GM23248 (cell line): ENCODE measurements at regions not wholly inside any gene's neighbourhood (a gene's known extent, or its start where the extent isn't known, plus 50 kb on each side); places are given as distances from the start of the nearest gene placed in this dataset.

Experiments
- DNase-seq: peaks from one replicate; pipeline ENCODE4 v3.0.0-alpha.2; 2015
- H2AFZ ChIP-seq: fragments of 200-600 bp; sonication (generic); 2 replicates; pipeline ENCODE4 v1.6.1; 2016; ENCODE audit warnings: antibody characterized with exemption
- H3F3A ChIP-seq: fragments of 200-600 bp; sonication (generic); 2 replicates; pipeline ENCODE4 v1.6.1; 2016; ENCODE audit warnings: mild to moderate bottlenecking, antibody characterized with exemption, mixed run types; ENCODE audit not compliant: insufficient read depth
- H3K27ac ChIP-seq: fragments of 200-600 bp; sonication (generic); 2 replicates; pipeline ENCODE4 v1.5.1; 2016; ENCODE audit warnings: mild to moderate bottlenecking
- H3K27me3 ChIP-seq: fragments of 200-600 bp; sonication (generic); replicated peaks from 2 replicates; pipeline ENCODE4 v1.6.1; 2016; ENCODE audit warnings: mild to moderate bottlenecking; ENCODE audit not compliant: insufficient read depth
- H3K36me3 ChIP-seq: fragments of 200-600 bp; sonication (generic); 2 replicates; pipeline ENCODE4 v1.6.1; 2016; ENCODE audit warnings: low read depth, mild to moderate bottlenecking
- H3K4me1 ChIP-seq: fragments of 200-600 bp; sonication (generic); 2 replicates; pipeline ENCODE4 v1.6.1; 2016; ENCODE audit warnings: mild to moderate bottlenecking; ENCODE audit not compliant: insufficient read depth
- H3K4me2 ChIP-seq: fragments of 200-600 bp; sonication (generic); one replicate; pipeline ENCODE4 v1.6.1; 2016; ENCODE audit warnings: mild to moderate bottlenecking; ENCODE audit not compliant: unreplicated experiment
- H3K4me3 ChIP-seq: fragments of 200-600 bp; sonication (generic); 2 replicates; pipeline ENCODE4 v1.5.1; 2016; ENCODE audit warnings: mild to moderate bottlenecking
- H3K79me2 ChIP-seq: fragments of 200-600 bp; sonication (generic); 2 replicates; pipeline ENCODE4 v1.6.1; 2016; ENCODE audit warnings: mild to moderate bottlenecking; ENCODE audit not compliant: insufficient read depth
- H3K9ac ChIP-seq: fragments of 200-600 bp; sonication (generic); 2 replicates; pipeline ENCODE4 v1.6.1; 2016; ENCODE audit warnings: mild to moderate bottlenecking
- H3K9me2 ChIP-seq: fragments of 200-600 bp; sonication (generic); 2 replicates; pipeline ENCODE4 v1.6.1; 2016; ENCODE audit warnings: mixed run types, mild to moderate bottlenecking, moderate library complexity; ENCODE audit not compliant: insufficient read depth
- H3K9me3 ChIP-seq: fragments of 200-600 bp; sonication (generic); one replicate; pipeline ENCODE4 v1.6.1; 2017; ENCODE audit warnings: low read depth
- H4K20me1 ChIP-seq: fragments of 200-600 bp; sonication (generic); 2 replicates; pipeline ENCODE4 v1.6.0; 2016; ENCODE audit not compliant: insufficient read depth
- EZH2 ChIP-seq: fragments of 200-600 bp; sonication (generic); IDR thresholded peaks from 2 replicates; pipeline ENCODE4 v1.6.1; 2018; ENCODE audit warnings: antibody characterized with exemption, mild to moderate bottlenecking; ENCODE audit not compliant: insufficient read depth, poor library complexity, severe bottlenecking
- EZH2phosphoT487 ChIP-seq: fragments of 200-600 bp; sonication (generic); IDR thresholded peaks from 2 replicates; pipeline ENCODE4 v1.6.1; 2018; ENCODE audit warnings: antibody characterized with exemption, moderate library complexity, mild to moderate bottlenecking, low read depth; ENCODE audit not compliant: insufficient read depth
- WGBS, 2 experiments: methylation state at CpG; one replicate each; pipeline ENCODE4 v1.1.6; 2015 to 2017; ENCODE audit warnings: low lambda C conversion rate in 2 of 2, low coverage in 1 of 2; ENCODE audit errors: missing lambda C conversion rate in 2 of 2; 5-methylcytosine and 5-hydroxymethylcytosine counted together
- in situ Hi-C: fragments of 300-500 bp; cut with MboI; formaldehyde crosslinking; loops from 2 replicates; pipeline ENCODE4 v1.15.0; 2020

- Histone ChIP-seq H3F3A (no peaks in the 10 kb centered on the region), H3K4me1 (no peaks in the 10 kb centered on the region), H3K36me3 (no peaks in the 10 kb centered on the region), H3K79me2 (no peaks in the 10 kb centered on the region), H2AFZ (no peak overlapping the region), H4K20me1 (no peaks in the 10 kb centered on the region), H3K27ac (no peak overlapping the region), H3K4me2 (no peak overlapping the region), H3K4me3 (no peak overlapping the region), H3K9me3 (no peaks in the 10 kb centered on the region), H3K9me2 (no peaks in the 10 kb centered on the region), H3K9ac (no peak overlapping the region), H3K27me3 (no peaks in the 10 kb centered on the region)
- DNase-seq, result no peak
- TF ChIP-seq EZH2, result no peak
- TF ChIP-seq EZH2phosphoT487, result no peak
- 19 to 23% methylated on average over 4 of the region's 4 CpGs for WGBS, 2 experiments
- in situ Hi-C loops, result no loop called here
Observed at GRCh38 chr11:80196932-80197554, 756.2 kb upstream of the TENM4 start.

GRCh38 chr11:80196041-80196440 is 755.2 kb upstream of the TENM4 start:
- no peaks in the 10 kb centered on the region for H3K4me1 ChIP-seq
- no peaks in the 10 kb centered on the region for H3F3A ChIP-seq

GRCh38 chr11:80194625-80195024 is 753.8 kb upstream of the TENM4 start:
- Histone ChIP-seq H3K9me2 (no peaks in the 10 kb centered on the region), H4K20me1 (no peaks in the 10 kb centered on the region), H3K27ac (no peak overlapping the region), H3K4me1 (no peaks in the 10 kb centered on the region), H3K4me2 (no peak overlapping the region), H3K4me3 (no peak overlapping the region), H3K9ac (no peak overlapping the region), H3K9me3 (no peaks in the 10 kb centered on the region), H3K27me3 (no peaks in the 10 kb centered on the region), H3K36me3 (no peaks in the 10 kb centered on the region), H3K79me2 (no peaks in the 10 kb centered on the region), H3F3A (no peaks in the 10 kb centered on the region), H2AFZ (no peak overlapping the region)
- 0% methylated on average over 1 of the region's 1 CpG for WGBS, 2 experiments
- no peak for TF ChIP-seq EZH2
- TF ChIP-seq EZH2phosphoT487, result no peak
- no peak for DNase-seq
- in situ Hi-C loops, result no loop called here

More at GRCh38 chr11:80196041-80196440, 755.2 kb upstream of the TENM4 start:
- Histone ChIP-seq H3K4me2 (no peak overlapping the region), H3K36me3 (no peaks in the 10 kb centered on the region), H3K27me3 (no peaks in the 10 kb centered on the region), H3K79me2 (no peaks in the 10 kb centered on the region), H3K4me3 (no peak overlapping the region), H4K20me1 (no peaks in the 10 kb centered on the region), H2AFZ (no peak overlapping the region), H3K9me2 (no peaks in the 10 kb centered on the region), H3K9ac (no peak overlapping the region), H3K9me3 (no peaks in the 10 kb centered on the region), H3K27ac (no peak overlapping the region)
- in situ Hi-C loops, result no loop called here
- no peak for TF ChIP-seq EZH2phosphoT487
- TF ChIP-seq EZH2, result no peak
- DNase-seq, result no peak

GRCh38 chr11:80194016-80194415 is 753.2 kb upstream of the TENM4 start:
- Histone ChIP-seq H3K9ac (no peak overlapping the region), H2AFZ (no peak overlapping the region), H3K27me3 (no peaks in the 10 kb centered on the region), H3K9me3 (no peaks in the 10 kb centered on the region), H4K20me1 (no peaks in the 10 kb centered on the region), H3F3A (no peaks in the 10 kb centered on the region), H3K4me3 (no peak overlapping the region), H3K36me3 (no peaks in the 10 kb centered on the region), H3K4me2 (no peak overlapping the region), H3K9me2 (no peaks in the 10 kb centered on the region), H3K4me1 (no peaks in the 10 kb centered on the region), H3K79me2 (no peaks in the 10 kb centered on the region), H3K27ac (no peak overlapping the region)
- no peak for TF ChIP-seq EZH2phosphoT487
- TF ChIP-seq EZH2, result no peak
- 3 to 5% methylated on average over 1 of the region's 1 CpG for WGBS, 2 experiments
- DNase-seq, result no peak
- in situ Hi-C loops, result no loop called here
